Left ventricle myocardium inferior (tissue), 1 donor: ENCODE measurements at regions not wholly inside any gene's neighbourhood (a gene's known extent, or its start where the extent isn't known, plus 50 kb on each side); places are given as distances from the start of the nearest gene placed in this dataset.
A peak's percentile ranks its signal among the peaks of the same experiment; 100 is the strongest.

Experiments used
- DNase-seq: peaks from one replicate; pipeline ENCODE4 v3.0.0-alpha.2; 2020
- H3K27ac ChIP-seq: fragments of 200-600 bp; replicated peaks from 2 replicates; pipeline ENCODE4 v1.8.0; 2021
- H3K27me3 ChIP-seq: fragments of 200-600 bp; 2 replicates; pipeline ENCODE4 v1.8.0; 2021; ENCODE audit warnings: low read depth
- H3K36me3 ChIP-seq: fragments of 200-600 bp; 2 replicates; pipeline ENCODE4 v1.8.0; 2021
- H3K4me1 ChIP-seq: fragments of 200-600 bp; 2 replicates; pipeline ENCODE4 v1.8.0; 2021
- H3K4me3 ChIP-seq: fragments of 200-600 bp; 2 replicates; pipeline ENCODE4 v1.8.0; 2021; ENCODE audit warnings: mild to moderate bottlenecking, moderate library complexity
- H3K9me3 ChIP-seq: fragments of 200-600 bp; replicated peaks from 2 replicates; pipeline ENCODE4 v1.8.0; 2021
- intact Hi-C: fragments of 100-400 bp; cut with micrococcal nuclease; formaldehyde crosslinking; loops from one replicate; pipeline ENCODE4 v1.11.0; 2022
- TF ChIP-seq, protein P1 (sequence below): fragments of 200-600 bp; IDR thresholded peaks from 2 replicates; pipeline ENCODE4 v1.8.0; 2021; ENCODE audit warnings: antibody characterized with exemption, mild to moderate bottlenecking, borderline replicate concordance
- donor health status: DM: no; HTN: yes; CAD: no; lungs with severe emphysema.

DNA sequence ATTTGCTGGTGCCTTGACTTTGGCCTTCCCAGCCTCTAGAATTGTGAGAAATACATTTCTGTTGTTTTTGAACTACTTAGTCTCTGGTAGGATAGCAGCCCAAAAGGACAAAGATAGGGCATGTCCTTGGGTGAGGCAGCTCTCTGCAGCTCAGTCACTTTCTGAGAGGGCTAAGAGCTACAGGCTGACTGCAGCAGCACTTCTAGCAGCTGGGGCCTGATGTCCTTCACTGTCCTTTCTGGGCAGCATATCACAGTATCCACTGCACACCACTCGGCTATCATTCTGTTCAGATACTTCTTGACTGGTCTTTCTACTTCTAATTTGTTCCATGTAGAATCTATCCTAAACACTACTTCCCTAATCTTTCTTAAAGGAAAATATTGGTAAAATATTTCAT is 68.5 kb upstream of the CLDN10 start:
- Histone ChIP-seq H3K36me3 (no peaks in the 10 kb centered on the region), H3K4me3 (no peak overlapping the region), H3K27ac (peak overlapping the region; percentile 33), H3K9me3 (peaks cover 6% of the 10 kb centered on the region), H3K4me1 (peaks cover 11% of the 10 kb centered on the region), H3K27me3 (no peaks in the 10 kb centered on the region)
- intact Hi-C loops, result no loop called here
- TF ChIP-seq, protein P1, sequence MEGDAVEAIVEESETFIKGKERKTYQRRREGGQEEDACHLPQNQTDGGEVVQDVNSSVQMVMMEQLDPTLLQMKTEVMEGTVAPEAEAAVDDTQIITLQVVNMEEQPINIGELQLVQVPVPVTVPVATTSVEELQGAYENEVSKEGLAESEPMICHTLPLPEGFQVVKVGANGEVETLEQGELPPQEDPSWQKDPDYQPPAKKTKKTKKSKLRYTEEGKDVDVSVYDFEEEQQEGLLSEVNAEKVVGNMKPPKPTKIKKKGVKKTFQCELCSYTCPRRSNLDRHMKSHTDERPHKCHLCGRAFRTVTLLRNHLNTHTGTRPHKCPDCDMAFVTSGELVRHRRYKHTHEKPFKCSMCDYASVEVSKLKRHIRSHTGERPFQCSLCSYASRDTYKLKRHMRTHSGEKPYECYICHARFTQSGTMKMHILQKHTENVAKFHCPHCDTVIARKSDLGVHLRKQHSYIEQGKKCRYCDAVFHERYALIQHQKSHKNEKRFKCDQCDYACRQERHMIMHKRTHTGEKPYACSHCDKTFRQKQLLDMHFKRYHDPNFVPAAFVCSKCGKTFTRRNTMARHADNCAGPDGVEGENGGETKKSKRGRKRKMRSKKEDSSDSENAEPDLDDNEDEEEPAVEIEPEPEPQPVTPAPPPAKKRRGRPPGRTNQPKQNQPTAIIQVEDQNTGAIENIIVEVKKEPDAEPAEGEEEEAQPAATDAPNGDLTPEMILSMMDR, result no peak
- no peak for DNase-seq

DNA sequence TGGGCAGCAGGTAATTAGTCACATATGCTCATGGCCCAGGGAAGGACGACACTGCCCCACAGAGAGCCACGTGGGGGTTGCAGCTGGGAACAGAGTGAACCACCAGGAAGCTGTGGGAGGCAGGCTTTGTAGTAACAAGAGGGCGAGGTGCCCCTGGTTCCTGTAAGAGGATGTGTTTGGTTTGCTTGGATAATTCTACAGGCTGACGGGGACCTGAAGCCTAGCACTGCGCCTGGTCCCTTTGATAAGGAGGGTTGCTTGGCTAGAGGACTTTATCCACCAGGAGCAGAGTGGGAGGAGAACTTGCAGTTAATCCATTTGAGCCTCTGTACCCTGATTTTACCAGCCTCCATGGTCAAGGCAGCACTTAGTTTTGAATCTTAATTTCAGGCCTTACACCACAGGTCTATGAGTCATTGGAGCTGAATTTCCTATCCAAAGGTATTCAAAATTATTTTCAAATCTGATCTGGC is 67.4 kb upstream of the CLDN10 start:
- intact Hi-C loops, result no loop called here
- H3K27me3 ChIP-seq, result no peaks in the 10 kb centered on the region
- H3K27ac ChIP-seq, result peak overlapping the region; percentile 37
- H3K36me3 ChIP-seq, result no peaks in the 10 kb centered on the region
- TF ChIP-seq, protein P1, result no peak
- peaks cover 11% of the 10 kb centered on the region for H3K4me1 ChIP-seq
- H3K9me3 ChIP-seq, result peaks cover 11% of the 10 kb centered on the region
- no peak overlapping the region for H3K4me3 ChIP-seq
- no peak for DNase-seq

DNA sequence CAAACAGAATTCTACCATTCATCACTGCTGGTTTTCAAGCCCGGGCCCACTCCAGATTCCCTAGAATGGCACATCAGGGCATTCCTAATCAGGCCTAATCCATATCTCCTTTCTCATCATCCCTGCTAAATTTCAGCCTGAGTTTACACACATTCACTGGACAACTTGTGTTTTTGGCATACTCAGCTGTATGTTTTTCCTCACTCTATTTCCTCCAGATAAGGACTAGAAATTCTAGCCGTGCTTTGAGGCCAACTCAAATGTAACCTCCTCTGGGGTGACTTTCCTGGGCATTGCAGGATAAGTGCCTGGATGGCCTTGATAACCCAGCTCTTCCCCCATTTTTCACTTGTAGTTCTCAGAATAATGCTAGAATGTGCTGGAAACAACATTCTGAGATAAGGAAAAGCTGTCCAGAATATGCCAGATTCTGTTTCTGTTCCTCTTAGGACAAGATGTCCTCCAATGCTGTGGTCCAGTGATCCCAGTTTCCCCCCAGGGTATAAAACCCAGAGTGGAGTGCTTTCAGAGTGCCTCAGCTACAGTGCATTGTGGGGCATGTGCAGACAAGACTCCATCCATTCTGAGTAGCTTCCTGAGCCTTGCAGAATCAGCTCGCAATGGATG is 66.9 kb upstream of the CLDN10 start:
- H3K9me3 ChIP-seq, result peaks cover 14% of the 10 kb centered on the region
- DNase-seq, result no peak
- H3K4me1 ChIP-seq, result peaks cover 11% of the 10 kb centered on the region
- H3K36me3 ChIP-seq, result no peaks in the 10 kb centered on the region
- TF ChIP-seq, protein P1, result no peak
- intact Hi-C loops, result no loop called here
- no peaks in the 10 kb centered on the region for H3K27me3 ChIP-seq
- H3K4me3 ChIP-seq, result no peak overlapping the region
- H3K27ac ChIP-seq, result peak overlapping the region; percentile 37

DNA sequence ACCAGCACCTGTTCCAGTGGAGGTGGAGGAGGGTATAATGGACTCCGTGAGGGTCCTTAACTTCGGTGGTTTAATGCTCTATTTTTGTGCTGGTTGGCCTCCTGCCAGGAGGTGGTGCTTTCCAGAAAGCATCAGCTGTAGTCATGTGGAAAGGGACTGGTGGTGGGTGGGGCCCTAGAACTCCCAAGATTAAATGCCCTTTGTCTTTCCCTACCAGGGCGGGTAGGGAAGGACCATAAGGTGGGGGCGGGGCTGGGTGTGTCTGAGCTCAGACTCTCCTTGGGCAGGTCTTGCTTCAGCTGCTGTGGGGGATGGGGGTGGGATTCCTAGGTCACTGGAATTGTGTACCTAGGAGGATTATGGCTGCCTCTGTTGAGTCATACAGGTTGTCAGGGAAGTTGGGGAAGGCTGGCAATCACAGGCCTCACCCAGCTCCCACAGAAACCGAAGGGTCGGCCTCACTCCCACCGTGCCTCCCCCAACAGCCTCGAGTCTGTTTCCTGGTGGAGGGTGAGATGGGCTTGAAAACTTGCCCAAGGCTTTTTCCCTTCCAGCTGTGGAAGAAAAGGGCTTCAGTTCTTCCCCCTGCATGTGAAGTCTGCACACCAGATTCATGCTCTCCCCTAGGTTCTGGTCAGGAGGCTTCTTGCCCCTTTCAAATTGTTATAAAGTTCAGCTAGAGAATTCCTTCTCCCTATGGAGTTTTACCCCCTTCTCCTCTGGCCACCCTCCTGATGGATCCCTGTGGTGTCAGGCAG is 60.3 kb upstream of the CLDN10 start:
- no peak overlapping the region for H3K4me3 ChIP-seq
- peaks cover 5% of the 10 kb centered on the region for H3K4me1 ChIP-seq
- no peaks in the 10 kb centered on the region for H3K36me3 ChIP-seq
- H3K27ac ChIP-seq, result no peak overlapping the region
- H3K9me3 ChIP-seq, result peaks cover 19% of the 10 kb centered on the region
- TF ChIP-seq, protein P1, result no peak
- intact Hi-C loops, result no loop called here
- no peak for DNase-seq
- H3K27me3 ChIP-seq, result no peaks in the 10 kb centered on the region

DNA sequence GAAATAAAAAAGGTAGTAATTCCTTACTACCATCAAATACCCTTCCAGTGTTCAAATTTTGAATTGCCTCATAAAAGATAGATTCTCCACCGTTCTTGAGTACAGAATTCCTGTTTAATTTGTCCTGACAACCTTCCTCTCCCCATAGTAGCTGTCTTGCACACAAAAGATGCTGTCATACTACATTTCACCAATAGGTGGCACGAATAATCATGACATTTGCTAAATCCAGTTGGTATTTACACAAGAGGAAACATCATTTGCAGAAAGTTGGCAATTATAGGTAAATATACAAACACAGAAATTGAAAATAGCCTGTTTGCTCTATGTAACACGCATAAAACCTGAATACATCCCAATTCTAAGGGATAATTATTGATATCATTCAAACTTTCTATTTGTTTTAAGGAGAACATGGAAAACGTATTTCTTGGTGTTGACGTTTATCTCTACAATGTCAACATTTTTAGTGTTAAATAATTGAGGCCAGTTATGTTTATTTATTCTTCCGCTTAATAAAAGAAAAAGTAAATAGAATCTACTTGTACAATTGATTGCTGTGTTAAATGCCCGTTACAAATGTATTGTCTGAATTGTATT is 58.3 kb upstream of the CLDN10 start:
- Histone ChIP-seq H3K4me3 (no peak overlapping the region), H3K9me3 (peaks cover 19% of the 10 kb centered on the region), H3K27me3 (no peaks in the 10 kb centered on the region), H3K36me3 (no peaks in the 10 kb centered on the region), H3K4me1 (peaks cover 17% of the 10 kb centered on the region), H3K27ac (no peak overlapping the region)
- TF ChIP-seq, protein P1, result peak; percentile 78
- DNase-seq, result no peak
- intact Hi-C loops, result no loop called here
